GM12873 (cell line): ENCODE measurements at regions not wholly inside any gene's neighbourhood (a gene's known extent, or its start where the extent isn't known, plus 50 kb on each side); places are given as distances from the start of the nearest gene placed in this dataset.

Experiments used
- TF ChIP-seq, protein P1 (sequence below): IDR thresholded peaks from 2 replicates; pipeline ENCODE4 v1.5.1; 2012; ENCODE audit warnings: low read depth, mild to moderate bottlenecking, moderate library complexity, low read length, control low read depth; ENCODE audit not compliant: insufficient read depth; ENCODE audit errors: missing control alignments

DNA sequence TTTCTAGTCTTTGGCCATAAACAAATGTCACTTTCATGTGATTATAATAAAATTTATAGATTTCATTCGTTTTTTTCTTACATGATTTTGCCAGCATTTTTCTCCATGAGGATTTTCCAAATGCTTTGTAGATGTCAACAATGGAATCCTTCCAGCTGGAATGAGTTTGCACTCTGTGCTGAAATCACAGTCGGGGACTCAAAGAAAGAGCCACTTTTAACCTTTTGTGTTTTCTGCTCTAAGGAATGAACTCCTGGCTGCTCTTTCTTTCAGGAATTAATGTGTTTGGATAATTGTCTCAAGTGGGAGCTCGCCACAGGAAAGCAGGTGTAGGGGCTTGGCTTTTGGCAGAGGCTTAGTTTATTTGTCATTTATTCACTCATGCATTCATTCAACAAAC, 372.3 kb upstream of the SALL1 start:
- TF ChIP-seq, protein P1, sequence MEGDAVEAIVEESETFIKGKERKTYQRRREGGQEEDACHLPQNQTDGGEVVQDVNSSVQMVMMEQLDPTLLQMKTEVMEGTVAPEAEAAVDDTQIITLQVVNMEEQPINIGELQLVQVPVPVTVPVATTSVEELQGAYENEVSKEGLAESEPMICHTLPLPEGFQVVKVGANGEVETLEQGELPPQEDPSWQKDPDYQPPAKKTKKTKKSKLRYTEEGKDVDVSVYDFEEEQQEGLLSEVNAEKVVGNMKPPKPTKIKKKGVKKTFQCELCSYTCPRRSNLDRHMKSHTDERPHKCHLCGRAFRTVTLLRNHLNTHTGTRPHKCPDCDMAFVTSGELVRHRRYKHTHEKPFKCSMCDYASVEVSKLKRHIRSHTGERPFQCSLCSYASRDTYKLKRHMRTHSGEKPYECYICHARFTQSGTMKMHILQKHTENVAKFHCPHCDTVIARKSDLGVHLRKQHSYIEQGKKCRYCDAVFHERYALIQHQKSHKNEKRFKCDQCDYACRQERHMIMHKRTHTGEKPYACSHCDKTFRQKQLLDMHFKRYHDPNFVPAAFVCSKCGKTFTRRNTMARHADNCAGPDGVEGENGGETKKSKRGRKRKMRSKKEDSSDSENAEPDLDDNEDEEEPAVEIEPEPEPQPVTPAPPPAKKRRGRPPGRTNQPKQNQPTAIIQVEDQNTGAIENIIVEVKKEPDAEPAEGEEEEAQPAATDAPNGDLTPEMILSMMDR, result no peak

DNA sequence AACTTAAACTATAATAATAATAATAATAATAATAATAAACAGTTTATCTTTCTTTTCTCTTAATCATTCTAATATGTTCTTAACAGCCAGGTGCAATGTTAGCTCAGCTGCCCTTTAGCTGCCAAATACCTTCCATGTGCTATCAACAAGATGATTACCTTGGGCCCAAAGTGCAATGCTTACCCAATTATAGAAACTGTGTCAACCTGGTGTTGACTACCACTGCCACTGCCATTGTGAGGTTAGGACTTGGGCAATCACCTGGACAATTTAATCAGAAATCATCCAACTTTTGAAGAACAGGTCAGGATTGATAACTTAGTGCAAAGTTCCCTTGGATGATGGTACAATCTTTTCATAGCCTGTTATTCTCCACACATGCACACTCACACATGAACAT, 371.8 kb upstream of the SALL1 start:
- TF ChIP-seq, protein P1, result no peak

DNA sequence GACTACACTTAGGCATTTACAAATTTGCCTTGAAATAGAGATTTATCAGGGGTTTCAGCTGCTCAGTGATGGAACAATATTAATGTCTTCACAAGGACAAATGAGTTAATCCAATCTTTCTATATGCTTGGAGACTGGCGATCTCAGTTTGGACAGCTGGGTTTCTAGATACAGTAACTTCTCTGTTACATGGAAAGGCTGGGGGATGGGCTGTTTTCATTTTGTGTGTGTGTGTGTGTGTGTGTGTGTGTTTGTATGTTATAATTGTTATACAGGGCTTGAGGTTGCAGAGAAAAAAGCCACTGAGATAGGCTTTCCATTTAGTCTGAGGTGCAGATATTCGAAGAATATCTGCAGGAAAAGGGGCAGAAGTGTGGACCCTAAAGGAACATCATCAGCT, 359.3 kb upstream of the SALL1 start:
- TF ChIP-seq, protein P1, result no peak

DNA sequence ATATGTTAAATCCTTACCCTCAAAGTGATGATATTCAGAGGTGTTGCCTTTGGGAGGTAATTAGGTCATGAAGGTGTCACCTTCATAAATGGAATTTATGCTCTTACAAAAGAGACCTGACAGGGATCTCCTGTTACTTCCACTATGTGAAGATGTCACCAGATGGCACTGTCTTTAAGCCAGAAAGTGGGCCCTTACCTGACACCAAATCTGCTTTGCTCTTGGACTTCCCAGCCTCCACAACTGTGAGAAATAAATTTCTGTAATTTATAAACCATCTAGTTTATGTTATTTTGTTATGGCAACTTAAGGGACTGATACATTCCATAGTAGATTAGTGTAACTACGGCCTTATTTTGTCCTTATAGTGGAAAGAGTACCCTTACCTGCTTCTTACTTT, 358.3 kb upstream of the SALL1 start:
- TF ChIP-seq, protein P1, result no peak

DNA sequence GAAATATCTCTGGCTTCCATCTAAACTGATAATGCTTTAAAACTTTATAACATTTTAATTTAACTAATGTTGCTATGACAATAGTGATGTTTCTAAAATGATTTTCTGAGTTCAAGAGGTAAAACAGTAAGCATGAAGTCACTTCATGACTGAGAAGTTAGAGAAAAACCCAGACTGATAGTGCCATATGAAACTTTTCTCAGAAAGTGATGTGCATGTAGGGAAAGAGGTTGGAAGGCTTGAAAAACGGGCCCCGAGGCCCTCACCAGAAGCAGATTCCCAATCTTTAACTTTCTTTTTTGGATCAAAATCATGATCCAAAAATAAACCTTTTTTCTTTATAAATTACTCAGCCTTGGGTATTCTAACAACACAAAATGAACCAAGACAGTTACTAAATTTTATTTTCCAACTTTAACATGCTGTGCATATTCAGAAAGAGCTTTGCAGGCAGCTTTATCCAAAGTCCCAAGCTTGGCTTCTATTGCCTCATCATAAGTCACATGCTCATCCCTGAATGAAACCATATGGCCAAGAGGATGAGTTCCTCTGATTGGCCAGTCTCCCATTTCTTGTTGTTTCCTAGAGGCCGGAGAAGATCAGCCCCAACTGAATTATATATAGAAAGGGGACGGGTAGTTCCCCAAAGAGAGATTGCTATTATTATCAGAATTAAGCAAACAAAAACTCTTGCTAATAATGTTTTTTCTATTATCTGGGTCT, 357.6 kb upstream of the SALL1 start:
- TF ChIP-seq, protein P1, result no peak

DNA sequence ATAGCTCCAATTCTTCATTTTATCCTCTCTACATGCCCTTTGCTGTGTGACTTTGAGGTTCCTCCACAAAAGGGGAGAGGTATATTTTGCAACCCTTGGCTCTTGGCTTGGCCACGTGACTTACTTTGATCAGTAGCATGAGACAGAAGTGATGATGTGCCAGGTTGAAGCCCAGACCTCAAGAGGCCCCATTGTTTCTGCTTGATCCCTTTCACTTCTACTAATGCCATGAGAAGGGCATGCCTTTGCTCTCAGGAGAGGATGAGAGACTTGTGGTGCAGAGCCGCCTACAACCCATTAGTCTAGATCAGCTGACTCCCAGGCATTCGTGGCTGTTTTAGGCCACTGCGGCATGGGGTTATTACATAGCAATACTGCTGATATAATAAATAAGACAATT, 356.2 kb upstream of the SALL1 start:
- TF ChIP-seq, protein P1, result no peak

DNA sequence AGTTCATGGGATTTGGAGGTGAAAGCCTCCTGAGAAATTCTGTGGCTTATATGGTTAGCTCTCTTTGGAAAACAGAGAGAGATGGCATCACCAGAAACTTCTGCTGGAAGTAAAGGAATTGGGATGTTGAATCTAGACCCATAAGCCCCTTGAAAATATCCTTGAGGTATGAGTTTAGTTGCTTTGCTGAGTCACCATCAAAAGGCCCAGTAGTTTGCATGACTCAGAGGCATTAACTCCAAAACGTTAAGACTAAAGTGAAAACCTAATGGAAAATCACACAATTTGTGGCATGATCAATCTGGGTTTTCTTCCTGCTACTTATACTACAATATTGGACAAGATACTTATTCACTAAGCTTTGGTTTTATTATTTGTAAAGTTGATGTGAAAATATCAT, 349.2 kb upstream of the SALL1 start:
- TF ChIP-seq, protein P1, result no peak
